ENCODE measurements at regions not wholly inside any gene's neighbourhood (a gene's known extent, or its start where the extent isn't known, plus 50 kb on each side); places are given as distances from the start of the nearest gene placed in this dataset.

DNA sequence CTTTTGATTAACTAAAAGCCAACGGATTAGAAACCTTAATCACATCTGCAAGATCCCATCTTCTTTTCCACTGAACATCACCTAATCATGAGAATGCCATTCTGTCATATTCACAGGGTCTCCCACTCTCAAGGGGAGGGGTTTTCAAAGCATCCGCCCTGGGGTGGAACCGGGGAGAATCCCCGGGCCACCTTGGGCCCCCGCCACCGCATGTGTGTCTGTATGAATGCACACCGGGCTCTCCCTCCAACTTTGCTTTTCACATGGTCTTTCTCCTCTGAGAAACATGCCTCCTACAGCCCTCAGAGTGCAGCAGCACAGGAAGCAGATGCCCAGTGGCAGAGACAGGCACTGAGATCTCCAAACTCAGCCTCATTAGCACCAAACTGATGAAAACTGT lies 233.2 kb upstream of the PPP2R2D start:
- TF ChIP-seq, protein P1, sequence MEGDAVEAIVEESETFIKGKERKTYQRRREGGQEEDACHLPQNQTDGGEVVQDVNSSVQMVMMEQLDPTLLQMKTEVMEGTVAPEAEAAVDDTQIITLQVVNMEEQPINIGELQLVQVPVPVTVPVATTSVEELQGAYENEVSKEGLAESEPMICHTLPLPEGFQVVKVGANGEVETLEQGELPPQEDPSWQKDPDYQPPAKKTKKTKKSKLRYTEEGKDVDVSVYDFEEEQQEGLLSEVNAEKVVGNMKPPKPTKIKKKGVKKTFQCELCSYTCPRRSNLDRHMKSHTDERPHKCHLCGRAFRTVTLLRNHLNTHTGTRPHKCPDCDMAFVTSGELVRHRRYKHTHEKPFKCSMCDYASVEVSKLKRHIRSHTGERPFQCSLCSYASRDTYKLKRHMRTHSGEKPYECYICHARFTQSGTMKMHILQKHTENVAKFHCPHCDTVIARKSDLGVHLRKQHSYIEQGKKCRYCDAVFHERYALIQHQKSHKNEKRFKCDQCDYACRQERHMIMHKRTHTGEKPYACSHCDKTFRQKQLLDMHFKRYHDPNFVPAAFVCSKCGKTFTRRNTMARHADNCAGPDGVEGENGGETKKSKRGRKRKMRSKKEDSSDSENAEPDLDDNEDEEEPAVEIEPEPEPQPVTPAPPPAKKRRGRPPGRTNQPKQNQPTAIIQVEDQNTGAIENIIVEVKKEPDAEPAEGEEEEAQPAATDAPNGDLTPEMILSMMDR (IDR thresholded peaks at IDR 0.05; ENCODE audit: partially characterized antibody, unreplicated experiment) = no peak
- no peak for DNase-seq
- H3K4me3 Mint-ChIP-seq (ENCODE audit: unreplicated experiment) = no peak overlapping the region

DNA sequence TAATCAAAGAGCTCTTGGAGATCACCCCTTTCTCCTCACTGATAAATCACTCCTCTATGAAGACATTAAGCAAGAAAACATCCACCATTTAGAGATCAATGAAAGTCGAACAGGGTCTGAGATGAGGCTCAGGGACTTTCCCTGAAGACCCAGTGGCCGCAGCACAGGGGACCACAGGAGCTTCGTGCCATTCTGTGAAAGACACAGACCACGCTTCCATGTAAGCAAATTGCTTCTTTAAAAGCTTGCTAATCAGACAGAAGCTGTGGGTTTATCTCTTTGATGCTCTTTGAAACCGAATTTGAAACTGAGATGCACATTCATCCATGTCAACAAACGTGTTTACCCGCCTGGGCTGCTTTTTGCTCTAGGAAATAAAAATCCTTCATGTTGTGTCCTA lies 231.9 kb upstream of the PPP2R2D start:
- DNase-seq = no peak
- Mint-ChIP-seq H3K9me3 (ENCODE audit: unreplicated experiment) (peaks cover 1% of the 10 kb centered on the region), H3K4me1 (ENCODE audit: low read depth, unreplicated experiment) (no peaks in the 10 kb centered on the region), H3K27ac (ENCODE audit: unreplicated experiment) (no peak overlapping the region), H3K36me3 (ENCODE audit: unreplicated experiment) (peaks cover 5% of the 10 kb centered on the region), H3K4me3 (ENCODE audit: unreplicated experiment) (no peak overlapping the region), H3K27me3 (ENCODE audit: unreplicated experiment) (peaks cover 6% of the 10 kb centered on the region)
- TF ChIP-seq, protein P1 (IDR thresholded peaks at IDR 0.05; ENCODE audit: partially characterized antibody, unreplicated experiment) = no peak

More for the DNA sequence above, 233.2 kb upstream of the PPP2R2D start:
- H3K9me3 Mint-ChIP-seq (ENCODE audit: unreplicated experiment) = peaks cover 4% of the 10 kb centered on the region
- peaks cover 8% of the 10 kb centered on the region for H3K36me3 Mint-ChIP-seq (ENCODE audit: unreplicated experiment)
- peaks cover 3% of the 10 kb centered on the region for H3K4me1 Mint-ChIP-seq (ENCODE audit: low read depth, unreplicated experiment)
- H3K27ac Mint-ChIP-seq (ENCODE audit: unreplicated experiment) = no peak overlapping the region
- peaks cover 8% of the 10 kb centered on the region for H3K27me3 Mint-ChIP-seq (ENCODE audit: unreplicated experiment)

DNA sequence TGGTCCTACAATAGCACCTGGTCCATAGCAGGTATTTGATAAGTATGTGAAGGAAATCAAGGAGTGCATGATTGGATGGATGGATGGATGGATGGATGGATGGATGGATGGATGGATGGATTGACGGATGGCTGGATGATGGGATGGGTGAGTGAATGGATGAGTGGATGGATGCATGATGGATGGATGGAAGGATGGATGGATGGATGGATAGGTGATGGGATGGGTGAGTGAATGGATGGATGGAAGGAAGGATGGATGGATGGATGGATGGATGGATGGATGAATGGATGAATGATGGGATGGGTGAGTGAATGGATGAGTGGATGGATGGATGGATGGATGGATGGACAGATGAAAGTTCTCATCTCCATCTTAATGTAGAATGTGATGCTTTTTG lies 231.0 kb upstream of the PPP2R2D start:
- H3K36me3 Mint-ChIP-seq (ENCODE audit: unreplicated experiment) = peaks cover 5% of the 10 kb centered on the region
- DNase-seq = no peak
- no peaks in the 10 kb centered on the region for H3K4me1 Mint-ChIP-seq (ENCODE audit: low read depth, unreplicated experiment)
- H3K4me3 Mint-ChIP-seq (ENCODE audit: unreplicated experiment) = no peak overlapping the region
- TF ChIP-seq, protein P1 (IDR thresholded peaks at IDR 0.05; ENCODE audit: partially characterized antibody, unreplicated experiment) = no peak
- peaks cover 6% of the 10 kb centered on the region for H3K27me3 Mint-ChIP-seq (ENCODE audit: unreplicated experiment)
- H3K9me3 Mint-ChIP-seq (ENCODE audit: unreplicated experiment) = peaks cover 1% of the 10 kb centered on the region
- no peak overlapping the region for H3K27ac Mint-ChIP-seq (ENCODE audit: unreplicated experiment)

DNA sequence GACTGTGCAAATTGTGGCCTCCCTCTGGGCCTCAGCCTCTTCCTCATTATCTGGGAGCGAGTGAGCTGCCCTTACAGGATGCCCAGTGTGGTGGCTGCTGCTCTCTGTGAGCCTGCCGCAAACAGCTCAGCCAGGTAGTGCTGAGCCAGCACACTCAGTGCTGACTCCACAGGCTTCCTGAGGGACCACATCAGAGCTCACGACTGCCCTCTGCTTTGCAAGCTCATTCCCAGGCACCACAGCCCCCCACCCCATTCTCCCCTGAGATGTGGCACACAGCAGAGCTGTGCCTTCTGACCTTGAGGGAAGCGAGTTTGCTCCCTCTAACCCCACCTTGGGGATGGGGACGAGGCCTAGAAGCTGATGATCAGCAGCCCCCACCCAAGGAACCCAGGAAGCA lies 230.5 kb upstream of the PPP2R2D start:
- DNase-seq = no peak
- peaks cover 1% of the 10 kb centered on the region for H3K9me3 Mint-ChIP-seq (ENCODE audit: unreplicated experiment)
- peaks cover 6% of the 10 kb centered on the region for H3K27me3 Mint-ChIP-seq (ENCODE audit: unreplicated experiment)
- H3K4me1 Mint-ChIP-seq (ENCODE audit: low read depth, unreplicated experiment) = no peaks in the 10 kb centered on the region
- peaks cover 5% of the 10 kb centered on the region for H3K36me3 Mint-ChIP-seq (ENCODE audit: unreplicated experiment)
- no peak overlapping the region for H3K27ac Mint-ChIP-seq (ENCODE audit: unreplicated experiment)
- TF ChIP-seq, protein P1 (IDR thresholded peaks at IDR 0.05; ENCODE audit: partially characterized antibody, unreplicated experiment) = no peak
- H3K4me3 Mint-ChIP-seq (ENCODE audit: unreplicated experiment) = no peak overlapping the region

DNA sequence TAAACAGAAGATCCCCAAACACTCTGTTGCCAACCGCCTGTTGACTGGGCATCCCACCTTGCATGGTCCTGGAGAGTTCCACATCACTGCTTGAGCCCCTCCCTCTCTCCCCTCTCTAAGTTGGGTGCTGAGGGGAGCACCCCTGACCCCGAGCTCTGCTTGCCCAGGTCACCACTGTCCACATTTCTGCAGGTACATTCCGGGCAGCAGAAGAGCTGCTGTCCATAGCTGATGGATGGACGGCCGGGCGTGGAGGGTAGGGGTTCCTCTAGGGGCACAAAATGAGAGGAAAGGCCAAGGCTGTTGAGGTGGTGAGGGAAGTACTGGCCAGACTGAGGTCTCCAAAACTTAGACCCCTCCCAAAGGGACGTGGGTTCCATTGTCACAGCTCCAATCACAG lies 227.4 kb upstream of the PPP2R2D start:
- peaks cover 1% of the 10 kb centered on the region for H3K9me3 Mint-ChIP-seq (ENCODE audit: unreplicated experiment)
- TF ChIP-seq, protein P1 (IDR thresholded peaks at IDR 0.05; ENCODE audit: partially characterized antibody, unreplicated experiment) = no peak
- no peak overlapping the region for H3K27ac Mint-ChIP-seq (ENCODE audit: unreplicated experiment)
- H3K4me3 Mint-ChIP-seq (ENCODE audit: unreplicated experiment) = no peak overlapping the region
- no peak for DNase-seq
- peaks cover 6% of the 10 kb centered on the region for H3K27me3 Mint-ChIP-seq (ENCODE audit: unreplicated experiment)
- peaks cover 5% of the 10 kb centered on the region for H3K36me3 Mint-ChIP-seq (ENCODE audit: unreplicated experiment)
- peaks cover 2% of the 10 kb centered on the region for H3K4me1 Mint-ChIP-seq (ENCODE audit: low read depth, unreplicated experiment)
